K562 (cell line): ENCODE measurements at regions not wholly inside any gene's neighbourhood (a gene's known extent, or its start where the extent isn't known, plus 50 kb on each side); places are given as distances from the start of the nearest gene placed in this dataset.
A peak's percentile ranks its signal among the peaks of the same experiment; 100 is the strongest.

Experiments used
- ATAC-seq: fragments of 200-7000 bp; cut with Tn5 transposase; 3 replicates; pipeline ENCODE4 v1.9.1; 2020; ENCODE audit warnings: moderate library complexity
- BruUV-seq: library from RNA; stranded (reverse); fragments of 400-500 nt; replicated peaks from 2 replicates; lab custom pipeline; 2021; lab: Mats Ljungman, UMichigan
- CTCF ChIA-PET: fragments of 300-600 bp; formaldehyde crosslinking; extraction: SDS; loops from one replicate; lab custom pipeline; 2021; ENCODE audit warnings: low intra/inter-chr PET ratio; lab: Yijun Ruan, JAX
- POLR2A ChIA-PET: fragments of 300-600, 350-650 bp; sonication (Branson Sonifier 250); formaldehyde crosslinking; extraction: SDS; loops from one replicate; lab custom pipeline; 2021; ENCODE audit warnings: antibody characterized with exemption, inconsistent platforms; lab: Yijun Ruan, JAX
- DNase-seq, 4 experiments: peaks; one replicate each; pipeline versions ENCODE4 v3.0.0 to v3.0.0-alpha.2; 2011 to 2018; ENCODE audit warnings: low spot score in 3 of 4, mixed read lengths in 3 of 4; ENCODE audit errors: extremely low read depth in 1 of 4
- FAIRE-seq: peaks from 2 replicates; lab custom pipeline; 2011; peaks lifted over from hg19 to GRCh38; lab: Jason Lieb, UNC
- H2AFZ ChIP-seq: 2 replicates; pipeline ENCODE4 v1.6.0; 2011; ENCODE audit warnings: low read depth, low read length, control low read depth, inconsistent platforms
- H3K27ac ChIP-seq: fragments of 200-600 bp; 3 replicates; pipeline ENCODE4 v1.8.0; 2011; ENCODE audit warnings: low read depth, mild to moderate bottlenecking, control low read depth, inconsistent platforms, low read length, moderate library complexity, mixed read lengths; ENCODE audit errors: extremely low read depth
- H3K27me3 ChIP-seq, 2 experiments: fragments of 300-600 bp in 1 of 2; 2 replicates in 1 of 2; 3 replicates in 1 of 2; pipeline versions ENCODE4 v1.6.0 to v1.8.0; 2011; ENCODE audit warnings: inconsistent platforms in 2 of 2, low read length in 2 of 2, mild to moderate bottlenecking in 1 of 2, mixed read lengths in 1 of 2, moderate library complexity in 1 of 2; ENCODE audit not compliant: control insufficient read depth in 2 of 2, insufficient read depth in 2 of 2
- H3K36me3 ChIP-seq: fragments of 300-600 bp; 3 replicates; pipeline ENCODE4 v1.8.0; 2011; ENCODE audit warnings: mild to moderate bottlenecking, low read length, inconsistent platforms; ENCODE audit not compliant: control insufficient read depth, insufficient read depth
- H3K4me1 ChIP-seq, 2 experiments: fragments of 200-600 bp in 1 of 2; replicated peaks in 1 of 2; 2 replicates in 1 of 2; 3 replicates in 1 of 2; pipeline versions ENCODE4 v1.5.1 to v1.8.0; 2011; ENCODE audit warnings: inconsistent platforms in 2 of 2, low read length in 2 of 2, mild to moderate bottlenecking in 1 of 2, mixed read lengths in 1 of 2, moderate library complexity in 1 of 2; ENCODE audit not compliant: control insufficient read depth in 2 of 2, insufficient read depth in 2 of 2
- H3K4me2 ChIP-seq: 2 replicates; pipeline ENCODE4 v1.6.1; 2011; ENCODE audit warnings: low read length, control low read depth, inconsistent platforms, mixed read lengths; ENCODE audit not compliant: insufficient read depth
- H3K4me3 ChIP-seq: fragments of 200-600 bp; sonication (generic), shearing (Covaris generic); 2 replicates; pipeline ENCODE4 v1.5.1; 2016; ENCODE audit warnings: control low read depth, inconsistent platforms
- H3K79me2 ChIP-seq: fragments of 200-600 bp; 3 replicates; pipeline ENCODE4 v1.8.0; 2011; ENCODE audit warnings: low read length, inconsistent platforms; ENCODE audit not compliant: control insufficient read depth, insufficient read depth
- H3K9ac ChIP-seq, 2 experiments: 2 replicates each; pipeline versions ENCODE4 v1.6.0 to v1.6.1; 2011; ENCODE audit warnings: low read depth in 2 of 2, low read length in 2 of 2, control low read depth in 1 of 2, inconsistent platforms in 1 of 2, mild to moderate bottlenecking in 1 of 2, mixed read lengths in 1 of 2; ENCODE audit not compliant: insufficient read depth in 1 of 2
- H3K9me1 ChIP-seq: one replicate; pipeline ENCODE4 v1.6.0; 2011; ENCODE audit warnings: inconsistent platforms, mild to moderate bottlenecking, low read length, moderate library complexity; ENCODE audit not compliant: control insufficient read depth, insufficient read depth
- H3K9me3 ChIP-seq: replicated peaks from 2 replicates; pipeline ENCODE4 v1.5.1; 2011; ENCODE audit warnings: low read depth, low read length, inconsistent platforms; ENCODE audit not compliant: control insufficient read depth, insufficient read depth
- H4K20me1 ChIP-seq: replicated peaks from 2 replicates; pipeline ENCODE4 v1.6.1; 2011; ENCODE audit warnings: low read length, inconsistent platforms, mixed read lengths; ENCODE audit not compliant: control insufficient read depth, insufficient read depth
- AFF4 ChIP-seq: sonication (generic); formaldehyde crosslinking; IDR thresholded peaks from 2 replicates; pipeline ENCODE4 v1.8.0; 2023; ENCODE audit warnings: mild to moderate bottlenecking, missing genetic modification reagents
- ATF3 ChIP-seq, 2 experiments: fragments of 450-650 bp in 1 of 2; sonication (generic) in 1 of 2; formaldehyde crosslinking in 1 of 2; IDR thresholded peaks in 1 of 2; conservative IDR thresholded peaks in 1 of 2; 2 replicates each; pipeline versions ENCODE4 v1.6.1 to v1.8.1; 2016 to 2023; ENCODE audit warnings: mild to moderate bottlenecking in 2 of 2, moderate library complexity in 2 of 2, inconsistent platforms in 1 of 2, missing genetic modification reagents in 1 of 2
- ATF4 ChIP-seq: fragments of 450-650 bp; formaldehyde crosslinking; IDR thresholded peaks from 2 replicates; pipeline ENCODE4 v1.4.0; 2022; ENCODE audit warnings: mild to moderate bottlenecking, moderate library complexity
- CEBPG ChIP-seq, 3 experiments: fragments of 200-800 bp in 1 of 3; sonication (Bioruptor generic) in 1 of 3; sonication (generic) in 1 of 3; formaldehyde crosslinking in 1 of 3; IDR thresholded peaks in 2 of 3; conservative IDR thresholded peaks in 1 of 3; 2 replicates each; pipeline versions ENCODE4 v1.6.1 to v1.8.0; 2016 to 2022; ENCODE audit warnings: missing compliant biosample characterization in 2 of 3, missing genetic modification characterization in 2 of 3, mild to moderate bottlenecking in 1 of 3, missing genetic modification reagents in 1 of 3
- PKNOX1 ChIP-seq: fragments of 450-650 bp; IDR thresholded peaks from 2 replicates; pipeline ENCODE4 v1.6.1; 2016
- RREB1 ChIP-seq: fragments of 250-450 bp; sonication (Bioruptor Pico); IDR thresholded peaks from 2 replicates; pipeline ENCODE4 v1.4.0; 2020
- WGBS: fragments of 100-300 bp; shearing (Covaris generic); methylation state at CpG from one replicate; pipeline ENCODE4 v1.1.6; 2016; ENCODE audit warnings: low coverage, mixed read lengths; ENCODE audit not compliant: insufficient coverage; ENCODE audit errors: missing lambda C conversion rate; 5-methylcytosine and 5-hydroxymethylcytosine counted together
- in situ Hi-C: fragments of 300-500 bp; cut with MboI; formaldehyde crosslinking; loops from 4 replicates; pipeline ENCODE4 v1.15.0; 2018; ENCODE audit warnings: inconsistent platforms, mixed read lengths
- intact Hi-C: fragments of 100-400 bp; cut with micrococcal nuclease; formaldehyde crosslinking; loops from 2 replicates; pipeline ENCODE4 v1.14.2; 2022

- no peak for FAIRE-seq
- intact Hi-C loops (no loop called here), in situ Hi-C loops (no loop called here)
- ATAC-seq = no peak
- no peak for DNase-seq
- ChIA-PET CTCF (no interaction called here), POLR2A (no interaction called here)
- no peak overlapping the region for H3K4me3 ChIP-seq
- 0% methylated on average over 1 of the region's 1 CpG for WGBS
- no peak overlapping the region for H2AFZ ChIP-seq
- no peak overlapping the region for H3K27ac ChIP-seq
- H3K79me2 ChIP-seq = no peaks in the 10 kb centered on the region
- H3K36me3 ChIP-seq = no peaks in the 10 kb centered on the region
- H3K27me3 ChIP-seq = no peaks in the 10 kb centered on the region
- H3K4me2 ChIP-seq = no peak overlapping the region
- BruUV-seq = no TSS peak
- H3K9me3 ChIP-seq = no peaks in the 10 kb centered on the region
- H3K9me1 ChIP-seq = no peaks in the 10 kb centered on the region
- no peaks in the 10 kb centered on the region for H3K4me1 ChIP-seq
- no peak overlapping the region for H3K9ac ChIP-seq
- no peaks in the 10 kb centered on the region for H4K20me1 ChIP-seq
- TF ChIP-seq AFF4 (CRISPR knock-in tag) (no peak), CEBPG (CRISPR knock-in tag; IDR thresholded peaks at IDR 0.05) (no peak), CEBPG (tag; conservative IDR thresholded peaks at IDR 0.05 in 1 of 2, IDR thresholded peaks at IDR 0.05 in 1 of 2) (peak; percentile 82 to 95), RREB1 (CRISPR knock-in tag) (no peak), ATF3 (IDR thresholded peaks at IDR 0.05) (peak; percentile 72), ATF3 (CRISPR knock-in tag; conservative IDR thresholded peaks at IDR 0.05) (no peak), ATF4 (CRISPR knock-in tag) (peak; percentile 83), PKNOX1 (peak; percentile 25; the same call in 1 of the 2 replicates)
Measured at GRCh38 chr3:154786724-154787123, 293.4 kb upstream of the MME start.
